Left ventricle myocardium inferior (tissue), 1 donor: ENCODE measurements at regions not wholly inside any gene's neighbourhood (a gene's known extent, or its start where the extent isn't known, plus 50 kb on each side); places are given as distances from the start of the nearest gene placed in this dataset.
"Not testable (repeated sequence)": the region's sequence is repeated elsewhere in the genome, so short reads cannot be mapped to it uniquely, and the experiment has no call there.

Experiments
- DNase-seq: peaks from one replicate; pipeline ENCODE4 v3.0.0-alpha.2; 2020
- H3K27ac ChIP-seq: fragments of 200-600 bp; replicated peaks from 2 replicates; pipeline ENCODE4 v1.8.0; 2021
- H3K27me3 ChIP-seq: fragments of 200-600 bp; 2 replicates; pipeline ENCODE4 v1.8.0; 2021; ENCODE audit warnings: low read depth
- H3K36me3 ChIP-seq: fragments of 200-600 bp; 2 replicates; pipeline ENCODE4 v1.8.0; 2021
- H3K4me1 ChIP-seq: fragments of 200-600 bp; 2 replicates; pipeline ENCODE4 v1.8.0; 2021
- H3K4me3 ChIP-seq: fragments of 200-600 bp; 2 replicates; pipeline ENCODE4 v1.8.0; 2021; ENCODE audit warnings: mild to moderate bottlenecking, moderate library complexity
- H3K9me3 ChIP-seq: fragments of 200-600 bp; replicated peaks from 2 replicates; pipeline ENCODE4 v1.8.0; 2021
- intact Hi-C: fragments of 100-400 bp; cut with micrococcal nuclease; formaldehyde crosslinking; loops from one replicate; pipeline ENCODE4 v1.11.0; 2022
- TF ChIP-seq, protein P1 (sequence below): fragments of 200-600 bp; IDR thresholded peaks from 2 replicates; pipeline ENCODE4 v1.8.0; 2021; ENCODE audit warnings: antibody characterized with exemption, mild to moderate bottlenecking, borderline replicate concordance
- donor health status: DM: no; HTN: yes; CAD: no; lungs with severe emphysema.

DNA sequence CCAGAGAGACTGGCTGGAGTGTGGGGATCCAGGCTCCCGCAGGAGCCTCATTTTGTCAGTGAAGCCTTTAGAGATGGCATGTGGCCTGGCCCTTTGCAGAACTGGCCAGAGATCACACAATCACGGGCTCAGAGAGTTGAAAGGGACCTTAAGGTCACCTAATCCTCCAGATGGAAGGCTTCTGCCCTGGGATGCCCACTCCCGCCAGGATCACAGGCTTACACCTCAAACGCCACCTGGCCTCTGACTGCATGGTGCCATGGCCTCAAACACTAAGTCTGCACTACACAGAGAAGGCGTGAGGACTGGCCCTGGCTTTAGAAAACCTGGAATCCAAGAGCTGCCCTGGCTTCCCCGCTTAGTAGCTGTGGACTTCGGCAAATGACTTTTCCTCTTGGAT, 306.8 kb upstream of the CCL2 start:
- Histone ChIP-seq H3K36me3 (no peaks in the 10 kb centered on the region), H3K9me3 (no peaks in the 10 kb centered on the region), H3K4me3 (no peak overlapping the region), H3K27ac (no peak overlapping the region), H3K27me3 (no peaks in the 10 kb centered on the region), H3K4me1 (no peaks in the 10 kb centered on the region)
- intact Hi-C loops, result no loop called here
- TF ChIP-seq, protein P1, sequence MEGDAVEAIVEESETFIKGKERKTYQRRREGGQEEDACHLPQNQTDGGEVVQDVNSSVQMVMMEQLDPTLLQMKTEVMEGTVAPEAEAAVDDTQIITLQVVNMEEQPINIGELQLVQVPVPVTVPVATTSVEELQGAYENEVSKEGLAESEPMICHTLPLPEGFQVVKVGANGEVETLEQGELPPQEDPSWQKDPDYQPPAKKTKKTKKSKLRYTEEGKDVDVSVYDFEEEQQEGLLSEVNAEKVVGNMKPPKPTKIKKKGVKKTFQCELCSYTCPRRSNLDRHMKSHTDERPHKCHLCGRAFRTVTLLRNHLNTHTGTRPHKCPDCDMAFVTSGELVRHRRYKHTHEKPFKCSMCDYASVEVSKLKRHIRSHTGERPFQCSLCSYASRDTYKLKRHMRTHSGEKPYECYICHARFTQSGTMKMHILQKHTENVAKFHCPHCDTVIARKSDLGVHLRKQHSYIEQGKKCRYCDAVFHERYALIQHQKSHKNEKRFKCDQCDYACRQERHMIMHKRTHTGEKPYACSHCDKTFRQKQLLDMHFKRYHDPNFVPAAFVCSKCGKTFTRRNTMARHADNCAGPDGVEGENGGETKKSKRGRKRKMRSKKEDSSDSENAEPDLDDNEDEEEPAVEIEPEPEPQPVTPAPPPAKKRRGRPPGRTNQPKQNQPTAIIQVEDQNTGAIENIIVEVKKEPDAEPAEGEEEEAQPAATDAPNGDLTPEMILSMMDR, result no peak
- DNase-seq, result no peak

DNA sequence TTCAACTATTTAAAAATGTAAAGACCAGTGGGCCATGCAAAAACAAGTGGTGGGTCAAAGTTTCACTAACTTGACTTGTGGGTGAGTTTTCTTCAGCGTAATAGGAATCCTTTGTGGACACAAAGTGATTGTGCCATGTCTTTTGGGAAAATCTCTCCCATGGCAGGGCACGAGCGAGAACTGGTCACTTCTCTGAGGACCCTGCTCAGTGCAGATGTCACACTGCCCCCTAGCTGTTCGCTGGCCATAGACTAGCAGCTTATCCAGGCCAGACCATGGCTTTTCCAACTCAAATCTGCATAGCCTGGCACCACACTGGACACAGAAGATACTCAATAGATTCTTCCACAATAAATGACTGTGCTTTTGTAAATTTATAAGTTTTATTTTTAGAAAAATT, 306.0 kb upstream of the CCL2 start:
- H3K27ac ChIP-seq, result no peak overlapping the region
- no peaks in the 10 kb centered on the region for H3K36me3 ChIP-seq
- no peak for DNase-seq
- no peak overlapping the region for H3K4me3 ChIP-seq
- H3K27me3 ChIP-seq, result no peaks in the 10 kb centered on the region
- TF ChIP-seq, protein P1, result peak; percentile 32
- no peaks in the 10 kb centered on the region for H3K9me3 ChIP-seq
- H3K4me1 ChIP-seq, result no peaks in the 10 kb centered on the region
- intact Hi-C loops, result no loop called here

DNA sequence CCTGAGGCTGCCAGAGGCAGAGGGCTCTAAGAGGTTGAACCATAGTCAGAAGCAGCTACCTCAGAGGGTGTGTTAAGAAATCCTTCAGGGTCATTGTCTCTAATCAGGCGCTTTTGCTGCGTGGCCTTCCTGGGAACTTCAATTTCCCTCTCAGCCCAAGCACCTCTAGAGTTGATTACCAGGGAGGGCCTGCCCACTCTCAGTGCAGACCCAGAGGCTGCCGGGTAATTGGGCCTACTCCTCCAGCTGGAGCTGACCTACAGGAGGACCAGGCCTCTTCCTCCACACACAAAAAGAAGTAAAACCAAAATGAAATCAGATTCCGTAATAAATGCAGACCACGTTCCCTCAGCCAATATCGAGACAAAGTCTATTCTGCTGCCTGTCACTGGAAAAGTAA, 305.0 kb upstream of the CCL2 start:
- no peak overlapping the region for H3K27ac ChIP-seq
- TF ChIP-seq, protein P1, result no peak
- DNase-seq, result no peak
- H3K9me3 ChIP-seq, result no peaks in the 10 kb centered on the region
- intact Hi-C loops, result no loop called here
- H3K4me3 ChIP-seq, result no peak overlapping the region
- H3K36me3 ChIP-seq, result no peaks in the 10 kb centered on the region
- no peaks in the 10 kb centered on the region for H3K4me1 ChIP-seq
- H3K27me3 ChIP-seq, result no peaks in the 10 kb centered on the region

DNA sequence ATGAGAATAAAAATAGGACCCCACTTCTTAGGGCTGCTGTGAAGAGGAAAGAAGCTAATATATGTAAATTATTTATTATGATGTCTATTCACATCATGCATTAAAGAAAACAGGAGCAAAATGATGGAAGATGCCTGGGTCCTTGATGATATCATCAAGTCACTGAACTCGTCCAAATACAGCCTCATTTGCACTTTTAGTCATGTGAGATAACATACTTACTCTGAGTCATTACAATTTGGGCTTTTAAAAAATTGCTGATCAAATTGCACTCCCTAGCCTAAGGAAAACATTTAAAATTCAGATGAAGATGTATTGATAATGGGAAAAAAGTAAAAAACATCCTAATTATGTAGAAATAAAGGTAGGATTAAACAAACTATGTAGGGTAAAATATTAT, 302.7 kb upstream of the CCL2 start:
- intact Hi-C loops, result no loop called here
- no peak for DNase-seq
- H3K27ac ChIP-seq, result no peak overlapping the region
- no peaks in the 10 kb centered on the region for H3K36me3 ChIP-seq
- H3K4me1 ChIP-seq, result no peaks in the 10 kb centered on the region
- H3K27me3 ChIP-seq, result peaks cover 8% of the 10 kb centered on the region
- H3K4me3 ChIP-seq, result no peak overlapping the region
- TF ChIP-seq, protein P1, result no peak
- H3K9me3 ChIP-seq, result no peaks in the 10 kb centered on the region

DNA sequence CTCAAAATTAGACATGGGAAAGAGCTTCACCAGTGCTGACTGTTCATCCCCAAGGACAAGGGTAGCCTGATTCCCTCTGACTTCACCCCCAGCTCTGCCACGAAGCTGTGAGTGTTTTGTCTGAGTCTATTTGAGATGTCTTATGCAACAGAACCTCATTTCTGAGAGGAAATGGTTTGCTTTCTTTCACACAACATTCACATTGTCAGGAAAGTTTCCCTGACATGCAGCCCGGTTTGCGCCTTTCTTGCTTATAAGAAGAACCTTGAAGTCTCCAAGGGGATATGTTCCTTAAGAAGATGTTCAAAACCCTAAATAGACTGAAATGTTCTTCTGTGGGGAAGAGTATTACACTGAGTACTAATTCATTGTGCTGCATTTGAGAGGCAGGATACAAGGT, 300.5 kb upstream of the CCL2 start:
- intact Hi-C loops, result no loop called here
- H3K4me3 ChIP-seq, result no peak overlapping the region
- H3K36me3 ChIP-seq, result no peaks in the 10 kb centered on the region
- H3K27ac ChIP-seq, result no peak overlapping the region
- H3K27me3 ChIP-seq, result peaks cover 8% of the 10 kb centered on the region
- peaks cover 5% of the 10 kb centered on the region for H3K9me3 ChIP-seq
- DNase-seq, result no peak
- TF ChIP-seq, protein P1, result no peak
- H3K4me1 ChIP-seq, result no peaks in the 10 kb centered on the region

DNA sequence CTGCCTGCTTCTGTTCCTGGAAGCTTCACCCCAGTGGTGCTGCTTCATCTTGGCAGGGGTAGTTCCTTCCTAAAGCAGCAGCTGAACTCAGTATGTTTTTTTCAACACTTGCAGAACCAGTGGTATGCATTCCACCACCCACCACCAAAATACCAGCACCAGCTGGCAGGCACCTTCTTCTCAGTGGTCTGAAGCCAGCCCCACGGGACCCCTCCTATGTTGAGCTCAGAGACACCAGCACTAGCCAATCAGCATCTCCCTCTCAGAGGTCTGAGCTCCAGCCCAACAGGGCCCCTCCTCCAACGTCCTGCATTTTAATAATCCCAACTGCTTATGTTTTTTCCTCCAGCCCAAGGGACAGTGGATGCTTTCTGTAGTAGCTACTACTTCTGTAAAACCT, 299.6 kb upstream of the CCL2 start:
- H3K4me3 ChIP-seq, result no peak overlapping the region
- no peaks in the 10 kb centered on the region for H3K4me1 ChIP-seq
- H3K27me3 ChIP-seq, result peaks cover 8% of the 10 kb centered on the region
- no peaks in the 10 kb centered on the region for H3K36me3 ChIP-seq
- no peak for DNase-seq
- TF ChIP-seq, protein P1, result no peak
- no peak overlapping the region for H3K27ac ChIP-seq
- peaks cover 5% of the 10 kb centered on the region for H3K9me3 ChIP-seq
- intact Hi-C loops, result no loop called here

DNA sequence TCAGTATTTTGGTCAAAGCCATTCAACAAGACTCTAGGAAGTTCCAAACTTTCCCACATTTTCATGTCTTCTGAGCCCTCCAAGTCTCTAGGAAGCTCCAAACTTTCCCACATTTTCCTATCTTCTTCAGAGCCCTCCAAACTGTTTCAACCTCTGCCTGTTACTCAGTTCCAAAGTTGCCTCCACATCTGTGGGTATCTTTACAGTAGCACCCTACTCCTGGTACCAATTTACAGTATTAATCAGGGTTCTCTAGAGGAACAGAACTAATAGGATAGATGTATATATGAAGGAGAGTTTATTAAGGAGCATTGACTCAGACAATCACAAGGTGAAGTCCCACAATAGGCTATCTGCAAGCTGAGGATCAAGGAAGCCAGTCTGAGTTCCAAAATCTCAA, 296.0 kb upstream of the CCL2 start:
- H3K27me3 ChIP-seq, intact Hi-C loops, H3K36me3 ChIP-seq, H3K4me3 ChIP-seq, H3K4me1 ChIP-seq, H3K27ac ChIP-seq, H3K9me3 ChIP-seq, DNase-seq: not testable (repeated sequence)
